Upper lobe of left lung (tissue), 6 donors: ENCODE measurements at regions not wholly inside any gene's neighbourhood (a gene's known extent, or its start where the extent isn't known, plus 50 kb on each side); places are given as distances from the start of the nearest gene placed in this dataset.

Experiments
- ATAC-seq, 2 donors: fragments of 200-7000 bp; cut with Tn5 transposase; one replicate each; pipeline ENCODE4 v1.9.1; 2022; ENCODE audit warnings: mild to moderate bottlenecking in 2 of 2, moderate library complexity in 2 of 2; ENCODE audit not compliant: low FRiP score in 2 of 2
- DNase-seq, 2 donors: peaks; one replicate each; pipeline ENCODE4 v3.0.0-alpha.2; 2019 to 2020
- H3K27ac ChIP-seq, 4 donors: fragments of 200-600 bp; sonication (generic); one replicate each; pipeline ENCODE4 v1.5.1; 2016 to 2019
- H3K27me3 ChIP-seq, 4 donors: fragments of 200-600 bp; sonication (generic); one replicate each; pipeline ENCODE4 v1.5.1; 2017 to 2019
- H3K36me3 ChIP-seq, 4 donors: fragments of 200-600 bp; sonication (generic); one replicate each; pipeline ENCODE4 v1.5.1; 2016 to 2019
- H3K4me1 ChIP-seq, 4 donors: fragments of 200-600 bp; sonication (generic); one replicate each; pipeline ENCODE4 v1.5.1; 2018 to 2019
- H3K4me3 ChIP-seq, 4 donors: fragments of 200-600 bp; sonication (generic); one replicate each; pipeline ENCODE4 v1.5.1; 2017 to 2019; ENCODE audit warnings: mild to moderate bottlenecking in 2 of 4, moderate library complexity in 1 of 4
- H3K9me3 ChIP-seq, 4 donors: fragments of 200-600 bp; sonication (generic); one replicate each; pipeline ENCODE4 v1.5.1; 2018 to 2019
- CTCF ChIP-seq, 6 experiments: fragments of 450-650 bp in 4 of 6; fragments of 200-600 bp in 2 of 6; sonication (generic) in 2 of 6; IDR thresholded peaks; one replicate each; pipeline ENCODE4 v1.5.1; 2016 to 2019; ENCODE audit warnings: antibody characterized with exemption in 6 of 6
- EP300 ChIP-seq, 4 donors: sonication (generic); formaldehyde crosslinking; IDR thresholded peaks; one replicate each; pipeline ENCODE4 v1.5.1; 2017; ENCODE audit warnings: antibody characterized with exemption in 4 of 4, control low read depth in 2 of 4
- POLR2A ChIP-seq, 4 donors: fragments of 450-650 bp; IDR thresholded peaks; one replicate each; pipeline ENCODE4 v1.5.1; 2016 to 2017; ENCODE audit warnings: antibody characterized with exemption in 4 of 4, mild to moderate bottlenecking in 2 of 4
- POLR2AphosphoS5 ChIP-seq, 2 donors: sonication (generic); formaldehyde crosslinking; IDR thresholded peaks; one replicate each; pipeline ENCODE4 v1.5.1; 2017; ENCODE audit warnings: antibody characterized with exemption in 2 of 2
- WGBS, 2 donors: methylation state at CpG; one replicate each; pipeline ENCODE4 v1.1.5; 2017 to 2018; 5-methylcytosine and 5-hydroxymethylcytosine counted together
- donor health status: DM: no; HTN: no; CAD: no; lungs with moderate emphysema.
- donor health status: DM: no; HTN: yes; CAD: no; lungs with severe emphysema.

- no peak overlapping the region for H3K27ac ChIP-seq
- no peaks in the 10 kb centered on the region for H3K9me3 ChIP-seq
- peak in 1 of 2 donors; percentile 29 for ATAC-seq
- TF ChIP-seq CTCF (IDR thresholded peaks at IDR 0.05) (no peak), POLR2AphosphoS5 (IDR thresholded peaks at IDR 0.05) (no peak), POLR2A (IDR thresholded peaks at IDR 0.05) (no peak), EP300 (IDR thresholded peaks at IDR 0.05) (no peak)
- WGBS, 2 donors: 38 to 40% methylated on average over 14 of the region's 14 CpGs
- peaks cover 0 to 19% (median 3%) of the 10 kb centered on the region in 4 donors for H3K4me1 ChIP-seq
- H3K27me3 ChIP-seq: no peaks in the 10 kb centered on the region
- H3K4me3 ChIP-seq: no peak overlapping the region
- H3K36me3 ChIP-seq: no peaks in the 10 kb centered on the region
- no peak for DNase-seq
These were observed 183.4 kb upstream of the FN1 start for GRCh38 chr2:215619022-215619958.

- Histone ChIP-seq H3K4me1 (peaks cover 0 to 13% (median 2%) of the 10 kb centered on the region in 4 donors), H3K36me3 (no peaks in the 10 kb centered on the region), H3K4me3 (no peak overlapping the region), H3K9me3 (no peaks in the 10 kb centered on the region), H3K27me3 (no peaks in the 10 kb centered on the region), H3K27ac (no peak overlapping the region)
- DNase-seq (no peak), ATAC-seq (no peak)
- TF ChIP-seq POLR2A (IDR thresholded peaks at IDR 0.05) (no peak), CTCF (IDR thresholded peaks at IDR 0.05) (no peak), EP300 (IDR thresholded peaks at IDR 0.05) (no peak), POLR2AphosphoS5 (IDR thresholded peaks at IDR 0.05) (no peak)
- 93 to 100% methylated on average over 1 of the region's 1 CpG for WGBS, 2 donors
These were observed 182.3 kb upstream of the FN1 start for GRCh38 chr2:215618145-215618544.

- DNase-seq (no peak), ATAC-seq (no peak)
- 68 to 73% methylated on average over 4 of the region's 4 CpGs for WGBS, 2 donors
- Histone ChIP-seq H3K27ac (no peak overlapping the region), H3K4me3 (no peak overlapping the region), H3K9me3 (no peaks in the 10 kb centered on the region), H3K36me3 (no peaks in the 10 kb centered on the region), H3K27me3 (no peaks in the 10 kb centered on the region), H3K4me1 (peaks cover 0 to 15% (median 4%) of the 10 kb centered on the region in 4 donors)
- TF ChIP-seq CTCF (IDR thresholded peaks at IDR 0.05) (no peak), EP300 (IDR thresholded peaks at IDR 0.05) (no peak), POLR2A (IDR thresholded peaks at IDR 0.05) (no peak)
These were observed 181.4 kb upstream of the FN1 start for GRCh38 chr2:215617060-215617824.

GRCh38 chr2:215615803-215616174, 179.9 kb upstream of the FN1 start:
- Histone ChIP-seq H3K9me3 (no peaks in the 10 kb centered on the region), H3K27ac (no peak overlapping the region), H3K4me1 (peaks cover 0 to 15% (median 4%) of the 10 kb centered on the region in 4 donors), H3K27me3 (no peaks in the 10 kb centered on the region), H3K36me3 (no peaks in the 10 kb centered on the region), H3K4me3 (no peak overlapping the region)
- 51 to 59% methylated on average over 3 of the region's 3 CpGs for WGBS, 2 donors
- DNase-seq: no peak
- no peak for TF ChIP-seq POLR2AphosphoS5 (IDR thresholded peaks at IDR 0.05)
- no peak for TF ChIP-seq POLR2A (IDR thresholded peaks at IDR 0.05)
- TF ChIP-seq EP300 (IDR thresholded peaks at IDR 0.05): no peak
- no peak for TF ChIP-seq CTCF (IDR thresholded peaks at IDR 0.05)
- no peak for ATAC-seq
